A204.1 (cell line): ENCODE measurements at regions not wholly inside any gene's neighbourhood (a gene's known extent, or its start where the extent isn't known, plus 50 kb on each side); places are given as distances from the start of the nearest gene placed in this dataset.
"Not testable (repeated sequence)": the region's sequence is repeated elsewhere in the genome, so short reads cannot be mapped to it uniquely, and the experiment has no call there.

Experiments
- FAIRE-seq: peaks from 2 replicates; lab custom pipeline; 2012; peaks lifted over from hg19 to GRCh38; lab: Jason Lieb, UNC

DNA sequence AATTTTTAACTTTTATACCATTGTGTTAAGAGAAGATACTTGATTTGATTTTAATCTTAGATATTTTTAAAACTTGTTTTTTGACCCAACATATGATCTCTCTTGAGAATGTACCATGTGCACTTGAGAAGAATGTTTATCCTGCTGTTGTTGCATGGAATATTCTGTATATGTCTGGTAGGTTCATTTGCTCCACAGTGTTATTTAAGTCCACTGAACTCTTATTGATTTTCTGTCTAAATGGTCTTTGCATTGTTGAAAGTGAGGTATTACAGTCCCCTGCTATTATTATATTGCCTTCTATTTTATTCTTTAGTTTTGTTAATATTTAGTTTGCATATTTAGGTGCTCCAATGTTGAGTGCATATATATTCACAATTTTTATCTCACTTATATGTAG lies 397.3 kb upstream of the CCDC179 start:
- no peak for FAIRE-seq

DNA sequence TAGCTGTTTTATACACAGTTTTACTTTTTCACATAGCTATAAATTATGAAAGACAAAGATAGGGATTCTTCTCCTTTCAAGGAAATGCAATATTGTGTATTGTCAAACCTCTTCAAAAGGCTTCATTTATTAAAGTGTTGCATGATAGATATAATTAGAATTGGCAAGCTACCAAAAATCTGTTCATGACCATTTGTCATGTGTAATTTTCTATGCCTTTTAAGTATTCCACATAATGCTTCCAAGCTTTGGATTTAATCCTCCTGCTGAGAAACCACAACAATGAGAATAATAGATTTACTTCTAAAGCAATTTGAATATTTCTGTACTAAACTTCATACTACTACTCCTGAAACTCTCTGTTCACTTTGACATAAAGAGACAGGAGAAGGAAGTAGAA lies 403.2 kb upstream of the CCDC179 start:
- FAIRE-seq, result no peak

DNA sequence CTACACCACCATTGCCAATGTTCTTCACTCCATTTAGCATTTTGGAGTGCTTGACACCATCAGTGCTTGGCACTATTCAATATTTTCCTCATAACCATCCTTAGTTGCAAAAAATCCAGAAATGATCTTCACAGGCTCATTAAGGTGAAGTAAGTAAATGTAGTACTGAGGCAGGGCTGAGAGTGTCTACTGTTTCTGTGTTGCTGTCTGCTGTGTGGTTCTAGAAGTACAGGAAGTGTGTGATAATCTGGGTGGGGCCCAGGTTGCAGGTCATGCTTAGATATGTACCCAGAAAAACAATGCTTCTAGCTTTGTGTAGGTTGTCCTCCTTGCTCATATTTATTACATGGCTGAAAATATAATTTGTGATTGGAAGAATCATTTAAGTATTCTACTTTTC lies 411.8 kb upstream of the CCDC179 start:
- FAIRE-seq, result no peak

DNA sequence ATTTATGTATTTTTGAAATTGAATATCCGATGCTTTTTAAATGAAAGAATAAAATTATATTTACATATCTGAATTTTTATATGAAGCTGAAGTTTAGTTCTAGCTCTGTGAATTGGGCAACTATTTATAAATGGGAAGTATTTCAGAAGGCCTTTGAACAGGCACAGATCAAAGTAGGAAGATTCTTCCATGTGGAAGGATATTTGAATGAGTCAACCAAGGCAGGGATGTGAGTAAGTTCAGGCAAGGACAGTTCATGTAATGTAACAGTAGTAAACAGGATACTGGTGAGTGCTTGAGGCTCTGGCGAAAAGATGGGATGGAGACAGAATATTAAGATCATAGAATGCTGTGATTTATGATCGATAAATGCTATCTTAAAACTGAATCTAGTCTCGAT lies 417.8 kb upstream of the CCDC179 start:
- FAIRE-seq, result no peak

DNA sequence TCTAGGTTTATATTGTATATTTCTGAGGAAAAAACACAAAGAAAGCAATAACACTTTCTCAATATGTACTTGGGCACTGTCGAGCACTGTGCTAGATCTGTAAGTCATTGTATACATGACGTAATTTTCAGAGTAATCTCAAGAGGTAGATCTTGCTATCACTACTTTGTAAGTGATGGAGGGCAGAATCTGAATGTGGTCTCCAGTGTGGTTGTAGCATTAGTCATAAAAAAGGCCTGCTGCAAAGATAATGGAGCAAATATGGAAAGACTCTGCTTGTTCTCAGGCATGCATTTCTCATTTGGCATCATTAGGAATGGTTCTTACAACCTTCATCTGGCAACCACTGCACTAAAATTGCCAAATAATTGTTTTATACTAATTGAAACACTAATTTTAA lies 419.8 kb upstream of the CCDC179 start:
- no peak for FAIRE-seq

DNA sequence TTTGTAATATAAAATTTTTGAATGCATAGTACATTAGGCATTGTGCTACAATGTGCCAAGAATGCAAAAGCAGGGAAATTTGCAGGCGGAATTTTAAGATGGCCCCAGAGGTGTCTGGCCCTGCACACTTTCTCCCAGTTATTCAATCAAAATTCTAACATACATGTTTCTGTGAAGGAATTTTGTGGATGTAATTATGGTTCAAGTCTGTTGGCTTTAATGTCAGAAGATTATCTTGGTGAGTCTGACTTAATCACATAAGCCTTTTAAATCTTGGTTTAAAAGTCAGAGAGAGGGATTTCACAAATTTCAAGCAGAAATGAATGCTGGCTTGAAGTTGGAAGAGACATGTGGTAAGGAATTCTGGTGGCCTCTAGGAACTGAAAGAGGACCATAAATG lies 423.4 kb upstream of the CCDC179 start:
- FAIRE-seq, result no peak

DNA sequence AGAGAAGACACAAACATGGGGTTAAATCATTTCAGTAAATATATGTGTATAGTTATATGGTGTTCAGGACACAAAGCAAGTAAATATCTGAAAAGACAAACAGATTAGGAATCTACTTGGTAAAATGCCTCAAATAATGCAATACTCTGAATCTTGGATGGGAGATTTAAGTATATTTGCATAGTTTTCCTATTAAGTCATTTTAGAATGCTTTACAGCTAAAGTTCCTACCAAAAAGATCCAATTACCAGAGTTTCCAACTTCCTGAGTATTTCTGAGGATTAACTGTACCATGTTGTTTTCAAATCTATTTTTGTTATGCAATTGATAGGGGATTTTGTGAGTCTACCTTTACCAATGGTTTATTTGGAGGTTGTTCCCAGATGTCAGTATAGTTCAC lies 424.4 kb upstream of the CCDC179 start:
- no peak for FAIRE-seq

DNA sequence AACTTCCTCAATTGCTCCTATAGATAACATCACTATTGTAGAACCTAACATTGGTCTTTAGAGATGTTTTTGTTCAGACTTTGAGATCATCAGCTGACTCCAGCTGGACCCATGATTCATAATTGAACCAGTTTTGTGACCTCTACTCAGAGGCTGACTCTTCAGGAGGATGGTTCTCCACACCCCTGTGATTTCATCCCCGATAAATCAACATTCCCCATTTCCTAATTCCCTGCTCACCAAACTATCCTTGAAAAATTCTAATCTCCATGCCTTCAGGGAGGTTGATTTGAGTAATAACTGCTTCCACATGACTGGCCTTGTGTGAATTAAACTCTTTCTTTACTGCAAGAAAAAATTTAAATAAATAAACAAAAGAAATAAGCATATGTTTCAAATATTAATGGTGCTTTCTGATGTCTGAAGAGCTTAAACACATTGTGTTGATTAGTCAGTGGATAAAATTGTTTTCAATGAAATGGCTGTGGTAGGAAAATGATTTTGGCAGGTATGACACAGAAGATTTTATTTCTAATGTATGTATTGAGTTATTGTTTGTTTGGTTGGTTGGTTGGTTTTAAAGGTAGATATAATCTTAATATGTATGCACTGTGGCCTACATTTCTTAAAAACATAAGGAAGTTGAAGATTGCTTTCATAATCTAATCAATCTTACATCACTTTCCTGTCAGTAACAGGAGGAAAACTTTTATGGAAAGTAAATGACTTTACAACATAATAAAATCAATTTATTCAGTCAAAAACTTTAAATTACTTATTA lies 427.9 kb upstream of the CCDC179 start:
- FAIRE-seq, result no peak

DNA sequence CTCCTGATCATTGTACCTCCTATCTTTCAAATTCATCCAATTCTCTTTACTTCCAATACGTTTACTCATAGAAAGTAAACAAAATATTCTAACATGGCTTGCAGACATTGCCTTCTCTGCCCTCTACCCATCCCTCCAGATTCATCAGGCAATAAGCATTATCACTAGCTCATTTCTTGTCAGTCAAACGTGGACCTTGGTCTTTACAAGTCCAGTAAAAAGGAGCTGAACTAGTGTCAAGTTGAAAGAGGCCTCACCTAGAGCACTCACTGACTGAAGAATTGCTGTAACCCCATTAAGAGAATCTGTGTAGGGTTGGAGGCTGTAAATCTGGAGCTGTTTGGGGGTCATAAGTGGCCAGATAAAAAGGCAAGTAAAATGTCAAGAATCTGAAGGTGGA lies 435.0 kb upstream of the CCDC179 start:
- no peak for FAIRE-seq

DNA sequence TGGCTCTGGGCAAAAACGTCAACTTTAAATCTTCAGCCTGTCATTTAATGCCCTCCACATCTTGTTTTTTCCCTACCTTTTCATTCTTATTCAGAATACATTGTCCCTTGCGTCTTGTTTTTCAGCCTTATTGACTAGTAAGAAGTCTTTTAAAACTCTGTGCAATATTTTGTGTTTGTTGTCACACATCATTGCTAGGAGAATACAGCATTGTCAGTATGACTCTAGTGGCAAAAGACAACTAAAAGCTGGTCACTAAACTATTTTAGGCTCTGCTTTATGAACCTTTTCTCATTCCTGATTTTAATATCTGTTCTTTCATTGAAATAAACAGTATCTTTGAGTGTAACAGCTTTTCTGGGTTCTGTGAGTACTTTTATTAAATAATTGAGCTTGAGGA lies 447.8 kb upstream of the CCDC179 start:
- FAIRE-seq, result no peak

DNA sequence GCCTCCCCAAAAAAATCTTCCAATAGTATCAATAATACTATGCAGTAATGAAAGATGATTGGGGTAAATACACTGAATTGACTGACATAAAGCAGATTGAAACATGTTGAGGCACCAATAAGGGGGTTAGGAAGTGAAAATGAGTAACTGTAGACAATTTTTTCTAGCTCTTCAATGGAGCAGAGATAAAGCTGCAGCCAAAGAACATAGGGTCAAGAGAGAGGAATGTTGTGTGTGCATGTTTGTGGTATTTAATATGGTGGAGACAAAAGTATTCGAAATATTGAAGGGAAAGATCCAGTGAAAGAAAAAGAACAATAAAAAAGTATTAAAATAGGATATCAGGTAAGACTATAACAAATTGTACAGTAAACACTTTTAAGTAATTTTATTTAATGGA lies 450.0 kb upstream of the CCDC179 start:
- no peak for FAIRE-seq

DNA sequence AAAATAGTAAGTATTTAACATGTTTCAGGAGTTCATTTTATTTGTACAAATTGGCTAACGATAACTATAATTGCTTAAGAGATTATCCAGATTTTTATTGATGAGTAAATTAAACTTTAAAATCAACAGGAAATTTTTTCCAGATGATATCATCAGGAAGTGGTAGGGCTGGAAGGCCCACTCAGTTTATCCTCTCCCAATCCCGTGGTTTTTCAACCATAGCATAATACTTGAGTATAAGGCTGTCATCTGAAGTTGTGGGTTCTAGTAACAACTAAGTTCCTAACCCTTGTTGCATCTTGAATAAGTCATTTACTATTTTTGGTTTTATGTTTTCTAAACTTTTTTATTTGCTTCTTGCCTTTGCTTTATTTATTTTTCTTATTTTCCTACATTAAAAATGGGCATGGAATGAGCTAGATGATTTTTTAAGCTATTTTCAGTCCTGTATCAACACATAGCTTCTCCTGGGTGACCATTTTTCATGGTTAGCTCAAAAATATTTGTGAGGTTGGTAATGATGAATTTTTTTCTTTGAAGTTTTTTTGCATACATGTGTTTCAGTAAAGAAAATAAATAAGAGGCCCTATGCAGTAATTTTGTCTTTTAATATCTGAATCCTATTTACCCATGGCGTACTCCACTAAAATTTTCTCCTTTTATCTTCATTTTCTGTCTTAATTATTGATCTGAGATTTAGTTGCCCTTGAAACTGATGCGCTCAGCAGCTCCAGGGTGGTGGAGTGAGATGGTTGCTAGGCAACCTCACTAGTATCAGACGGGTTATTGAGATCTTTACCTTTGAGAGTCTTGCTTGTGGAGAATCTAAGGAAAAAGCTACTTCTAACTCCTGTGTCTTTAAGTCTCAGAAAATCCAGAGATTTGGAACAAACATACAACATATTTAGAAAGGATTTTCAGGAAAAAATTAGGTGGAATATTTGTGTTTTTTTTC lies 452.0 kb upstream of the CCDC179 start:
- FAIRE-seq, result no peak

DNA sequence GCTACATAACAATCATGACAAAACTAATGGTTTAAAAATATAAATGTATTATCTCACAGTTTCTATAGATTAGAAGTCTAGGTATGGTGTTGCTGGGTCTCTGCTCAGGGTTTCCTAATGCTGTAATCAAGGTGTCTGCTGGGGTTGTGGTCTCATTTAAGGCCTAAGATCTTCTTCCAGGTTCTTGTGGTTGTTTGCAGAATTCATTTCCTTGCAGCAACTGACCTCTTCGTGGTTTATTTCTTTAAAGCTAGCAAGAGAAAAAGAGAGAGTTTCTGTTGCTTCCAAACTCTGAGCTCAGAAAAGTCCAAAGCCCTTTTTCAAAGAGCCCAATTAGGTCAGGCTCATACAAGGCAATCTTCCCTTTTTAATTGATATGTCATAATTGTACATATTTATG lies 452.7 kb upstream of the CCDC179 start:
- no peak for FAIRE-seq

DNA sequence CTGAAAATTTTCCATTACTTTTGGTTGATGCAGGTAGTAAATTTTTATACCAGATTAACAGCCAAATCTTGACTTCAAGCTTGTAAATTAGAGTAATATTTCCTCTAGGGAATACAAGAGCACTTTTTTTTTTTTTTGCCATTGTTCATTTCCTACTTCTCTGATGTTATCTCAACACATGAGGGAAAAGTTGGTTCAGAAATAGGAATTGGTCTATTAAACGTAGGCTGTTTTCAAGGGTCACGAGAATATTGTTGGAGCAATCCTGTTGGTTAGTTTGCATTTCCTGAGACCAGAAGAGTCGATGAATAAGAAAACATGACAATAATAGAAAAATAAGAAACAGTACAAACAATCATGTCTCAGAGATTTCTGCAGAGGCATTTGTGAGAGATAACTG lies 453.9 kb upstream of the CCDC179 start:
- no peak for FAIRE-seq

DNA sequence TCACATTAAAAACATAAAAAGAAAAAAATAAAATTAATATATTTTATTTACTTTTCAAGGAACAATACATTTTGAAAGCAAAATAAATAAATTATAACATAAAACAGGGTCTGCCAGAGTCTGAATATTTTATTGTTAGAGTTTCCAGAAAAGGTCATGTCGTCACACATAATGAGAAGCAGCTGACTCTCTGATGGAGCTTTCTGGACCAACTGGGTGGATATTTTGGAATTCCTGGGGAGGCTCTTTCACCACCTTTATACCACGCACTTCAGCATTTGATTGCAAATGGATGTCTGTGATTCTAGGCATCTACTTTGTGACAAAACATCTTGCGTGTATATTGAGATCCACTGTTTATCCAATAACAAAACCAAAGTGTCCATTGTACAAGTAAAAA lies 455.0 kb upstream of the CCDC179 start:
- FAIRE-seq, result no peak

DNA sequence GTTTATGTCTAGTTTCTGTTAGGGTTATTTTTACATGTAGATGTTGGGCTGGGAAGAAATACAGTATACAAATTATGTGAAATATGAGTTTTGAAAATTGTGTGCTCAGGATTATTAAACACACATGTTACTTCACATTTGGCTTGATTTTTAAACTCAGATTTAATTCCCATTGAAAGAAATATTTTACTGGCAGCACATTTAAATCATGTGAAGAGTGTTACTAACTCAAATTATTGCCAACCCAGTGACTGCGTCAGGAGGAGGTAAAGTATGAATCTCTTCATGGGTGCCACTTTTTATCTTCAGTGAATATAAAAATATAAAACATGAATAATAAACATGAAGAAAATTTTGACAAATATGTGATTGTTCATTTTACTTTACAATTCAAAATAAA lies 457.5 kb upstream of the CCDC179 start:
- no peak for FAIRE-seq

DNA sequence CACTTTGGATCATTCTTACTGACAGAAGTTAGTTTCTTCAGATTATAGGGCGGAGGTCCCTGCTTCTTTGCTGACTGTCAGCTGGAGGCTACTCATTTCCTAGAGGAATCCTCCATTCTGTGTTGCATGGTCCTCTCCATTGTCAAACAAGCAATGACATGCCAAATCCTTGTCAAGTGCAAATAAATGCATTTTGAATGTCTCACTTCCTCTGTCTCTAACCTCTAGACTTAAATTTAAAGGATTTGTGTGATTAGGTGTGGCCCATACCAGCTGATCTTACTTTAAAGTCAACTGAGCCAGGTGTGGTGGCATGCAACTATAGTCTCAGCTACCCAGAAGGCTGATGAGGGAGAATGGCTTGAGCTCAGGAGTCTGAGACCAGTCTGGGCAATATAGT lies 458.4 kb upstream of the CCDC179 start:
- no peak for FAIRE-seq

DNA sequence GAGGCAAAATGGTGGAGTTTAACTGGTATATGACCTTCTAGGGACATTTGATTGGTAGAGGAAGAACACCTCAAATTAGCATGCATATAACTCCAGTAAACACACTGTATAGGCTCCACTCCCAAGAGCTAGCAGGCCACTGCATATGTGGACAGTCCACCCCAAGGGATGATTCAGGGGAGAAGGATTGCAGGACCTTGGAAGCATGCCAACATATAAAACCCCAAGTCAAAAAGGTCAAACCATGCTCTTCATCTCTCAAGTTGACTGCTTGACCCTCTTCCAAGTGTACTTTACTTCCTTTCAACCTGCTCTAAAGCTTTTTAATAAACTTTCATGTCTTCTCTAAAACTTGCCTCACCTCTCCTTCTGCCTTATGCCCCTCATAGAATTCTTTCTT lies 459.9 kb upstream of the CCDC179 start:
- FAIRE-seq, result no peak

DNA sequence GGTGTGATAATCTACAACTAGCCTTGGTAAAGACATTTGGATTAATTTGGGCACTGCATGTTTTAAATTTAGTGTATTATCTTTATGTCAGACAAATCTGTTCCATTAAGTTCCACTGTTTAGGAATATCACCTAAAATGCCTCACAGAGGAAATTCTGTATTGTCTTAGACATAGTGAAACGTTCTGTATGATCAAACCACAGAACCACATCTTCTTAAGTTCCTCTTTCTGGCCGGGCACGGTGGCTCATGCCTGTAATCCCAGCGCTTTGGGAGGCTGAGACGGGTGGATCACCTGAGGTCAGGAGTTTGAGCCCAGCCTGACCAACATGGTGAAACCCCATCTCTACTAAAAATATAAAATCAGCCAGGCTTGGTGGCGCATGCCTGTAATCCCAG lies 475.3 kb upstream of the CCDC179 start:
- not testable (repeated sequence) for FAIRE-seq

DNA sequence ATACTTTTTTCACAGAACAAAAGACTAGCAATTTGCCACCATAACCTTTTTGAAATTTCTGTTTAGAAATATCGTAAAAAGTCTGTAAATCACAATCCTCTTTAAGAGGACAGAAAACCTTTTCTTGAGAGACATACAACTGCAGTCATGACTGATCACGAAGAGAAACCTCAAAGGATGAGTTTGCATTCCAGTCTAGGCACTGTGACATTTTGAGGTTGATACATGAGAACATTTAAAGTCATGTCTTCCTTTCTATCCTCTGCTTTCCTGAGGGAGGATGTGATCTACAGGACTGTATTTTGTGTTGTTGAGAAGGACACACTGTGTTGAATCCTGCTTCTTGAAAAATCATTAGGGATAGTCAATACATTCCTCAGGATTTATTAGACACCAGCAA lies 476.7 kb upstream of the CCDC179 start:
- no peak for FAIRE-seq

DNA sequence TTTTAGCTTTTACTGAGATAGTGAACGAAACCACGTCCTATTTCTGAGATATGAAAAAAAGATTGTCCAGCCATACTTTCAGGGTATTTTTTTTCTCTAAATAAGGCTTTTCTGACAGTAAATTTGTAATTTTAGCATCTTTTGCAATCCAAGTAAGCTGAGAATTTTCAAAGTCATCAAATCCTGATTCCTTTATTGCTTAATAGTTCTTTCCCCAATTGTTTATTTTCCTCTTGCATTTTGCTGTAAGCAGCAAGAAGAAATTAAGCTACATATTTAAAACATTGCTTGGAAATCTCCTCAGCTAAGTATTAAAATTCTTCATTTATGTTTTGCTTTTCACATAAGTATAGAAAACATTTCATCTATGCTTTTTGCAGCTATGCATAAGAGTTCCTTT lies 493.3 kb upstream of the CCDC179 start:
- no peak for FAIRE-seq

DNA sequence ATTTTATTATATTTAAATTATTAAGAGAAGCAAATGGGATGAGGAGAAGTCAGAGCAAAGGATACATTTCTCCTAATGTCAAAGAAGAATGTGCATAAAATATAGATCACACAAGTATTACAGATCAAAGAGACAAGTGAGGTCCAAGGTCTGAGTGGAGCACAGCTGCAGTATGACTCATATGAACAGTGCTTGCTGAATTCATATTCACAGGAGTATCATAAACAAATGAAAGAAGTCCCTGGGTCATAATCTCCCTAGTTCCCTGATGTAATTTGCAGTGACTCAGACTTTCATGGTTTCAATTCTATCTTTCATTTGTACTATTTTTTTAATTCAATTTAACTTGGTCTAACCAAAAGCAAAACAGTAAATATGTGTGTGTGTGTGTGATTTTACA lies 499.0 kb upstream of the CCDC179 start:
- FAIRE-seq, result no peak

DNA sequence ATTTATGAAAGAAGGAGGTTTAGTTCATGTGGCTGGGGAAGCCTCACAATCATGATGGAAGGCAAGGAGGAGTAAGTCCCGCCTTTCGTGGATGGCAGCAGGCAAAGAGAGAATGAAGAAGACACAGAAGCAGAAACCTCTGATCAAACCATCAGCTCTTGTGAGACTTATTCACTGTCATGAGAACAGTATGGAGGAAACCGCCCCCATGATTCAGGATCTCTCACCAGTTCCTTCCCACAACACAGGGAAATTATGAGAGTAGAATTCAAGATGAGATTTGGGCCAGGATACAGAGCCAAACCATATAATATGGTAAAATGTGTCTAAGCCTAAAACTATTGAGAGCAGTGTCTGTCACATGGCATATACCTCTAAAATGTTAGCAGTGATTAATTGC lies 503.8 kb upstream of the CCDC179 start:
- no peak for FAIRE-seq
